Liver (tissue), 8 donors: ENCODE measurements at regions not wholly inside any gene's neighbourhood (a gene's known extent, or its start where the extent isn't known, plus 50 kb on each side); places are given as distances from the start of the nearest gene placed in this dataset.

Experiments used
- DNase-seq: peaks from one replicate; pipeline ENCODE4 v3.0.0-alpha.2; 2017; ENCODE audit warnings: low spot score
- H3K27ac ChIP-seq, 2 donors: one replicate each; pipeline ENCODE4 v1.7.0; 2013; ENCODE audit warnings: inconsistent platforms in 2 of 2, low read length in 2 of 2, control low read depth in 1 of 2, low read depth in 1 of 2, mild to moderate bottlenecking in 1 of 2
- H3K27me3 ChIP-seq, 4 donors: one replicate each; pipeline versions ENCODE4 v1.6.1 to v1.7.0; 2013; ENCODE audit warnings: low read length in 3 of 4, inconsistent platforms in 1 of 4, mild to moderate bottlenecking in 1 of 4, moderate library complexity in 1 of 4; ENCODE audit not compliant: control insufficient read depth in 4 of 4, insufficient read depth in 4 of 4
- H3K36me3 ChIP-seq, 4 donors: one replicate each; pipeline versions ENCODE4 v1.6.1 to v1.7.0; 2013; ENCODE audit warnings: low read length in 3 of 4, mild to moderate bottlenecking in 3 of 4, low read depth in 1 of 4, moderate library complexity in 1 of 4; ENCODE audit not compliant: control insufficient read depth in 4 of 4, insufficient read depth in 3 of 4
- H3K4me1 ChIP-seq, 4 donors: one replicate each; pipeline versions ENCODE4 v1.6.1 to v1.7.0; 2013; ENCODE audit warnings: low read length in 3 of 4, mild to moderate bottlenecking in 3 of 4, moderate library complexity in 1 of 4; ENCODE audit not compliant: control insufficient read depth in 4 of 4, insufficient read depth in 4 of 4
- H3K4me3 ChIP-seq, 3 donors: one replicate each; pipeline versions ENCODE4 v1.6.1 to v1.7.0; 2013; ENCODE audit warnings: low read length in 3 of 3, control low read depth in 1 of 3, low read depth in 1 of 3, mild to moderate bottlenecking in 1 of 3
- H3K9ac ChIP-seq, 2 donors: one replicate each; pipeline ENCODE4 v1.7.0; 2013; ENCODE audit warnings: low read length in 2 of 2, mild to moderate bottlenecking in 2 of 2, moderate library complexity in 2 of 2, control low read depth in 1 of 2, low read depth in 1 of 2
- H3K9me3 ChIP-seq, 4 donors: one replicate each; pipeline versions ENCODE4 v1.6.1 to v1.7.0; 2013; ENCODE audit warnings: low read length in 3 of 4; ENCODE audit not compliant: control insufficient read depth in 4 of 4
- ATF3 ChIP-seq: IDR thresholded peaks from 2 replicates; pipeline ENCODE4 v1.6.1; 2016; ENCODE audit warnings: antibody characterized with exemption
- CTCF ChIP-seq: fragments of 150-350 bp; IDR thresholded peaks from 2 replicates; pipeline ENCODE4 v1.5.1; 2017; ENCODE audit warnings: improper control_type of control experiment, low read depth, low read length; ENCODE audit not compliant: missing input control
- EGR1 ChIP-seq, 2 donors: IDR thresholded peaks; 2 replicates each; pipeline ENCODE4 v1.6.1; 2016 to 2018; ENCODE audit warnings: antibody characterized with exemption in 2 of 2, low read depth in 2 of 2
- FOXA1 ChIP-seq: IDR thresholded peaks from 2 replicates; pipeline ENCODE4 v1.6.1; 2016; ENCODE audit warnings: antibody characterized with exemption
- FOXA2 ChIP-seq: IDR thresholded peaks from 2 replicates; pipeline ENCODE4 v1.6.1; 2016; ENCODE audit warnings: antibody characterized with exemption
- GABPA ChIP-seq, 2 donors: IDR thresholded peaks in 1 of 2; conservative IDR thresholded peaks in 1 of 2; 2 replicates each; pipeline ENCODE4 v1.6.1; 2016; ENCODE audit warnings: antibody characterized with exemption in 2 of 2, mild to moderate bottlenecking in 1 of 2, moderate library complexity in 1 of 2
- HNF4G ChIP-seq: IDR thresholded peaks from 2 replicates; pipeline ENCODE4 v1.6.1; 2016; ENCODE audit warnings: antibody characterized with exemption
- JUND ChIP-seq, 2 donors: IDR thresholded peaks; 2 replicates each; pipeline ENCODE4 v1.6.1; 2016; ENCODE audit warnings: antibody characterized with exemption in 2 of 2
- MAX ChIP-seq: IDR thresholded peaks from 2 replicates; pipeline ENCODE4 v1.6.1; 2016; ENCODE audit warnings: antibody characterized with exemption
- NR2F2 ChIP-seq: IDR thresholded peaks from 2 replicates; pipeline ENCODE4 v1.6.1; 2016; ENCODE audit warnings: antibody characterized with exemption
- RAD21 ChIP-seq, 2 donors: IDR thresholded peaks; 2 replicates each; pipeline ENCODE4 v1.6.1; 2016; ENCODE audit warnings: antibody characterized with exemption in 2 of 2, mild to moderate bottlenecking in 2 of 2
- REST ChIP-seq: IDR thresholded peaks from 2 replicates; pipeline ENCODE4 v1.6.1; 2016; ENCODE audit warnings: antibody characterized with exemption, mild to moderate bottlenecking
- RXRA ChIP-seq, 2 donors: IDR thresholded peaks; 2 replicates each; pipeline ENCODE4 v1.6.1; 2017 to 2018; ENCODE audit warnings: antibody characterized with exemption in 2 of 2, mild to moderate bottlenecking in 1 of 2
- SP1 ChIP-seq: IDR thresholded peaks from 2 replicates; pipeline ENCODE4 v1.6.1; 2018; ENCODE audit warnings: antibody characterized with exemption, mild to moderate bottlenecking
- TAF1 ChIP-seq: conservative IDR thresholded peaks from 2 replicates; pipeline ENCODE4 v1.6.1; 2016; ENCODE audit warnings: antibody characterized with exemption, mild to moderate bottlenecking
- YY1 ChIP-seq: IDR thresholded peaks from 2 replicates; pipeline ENCODE4 v1.6.1; 2016; ENCODE audit warnings: antibody characterized with exemption, mild to moderate bottlenecking
- ZBTB33 ChIP-seq: IDR thresholded peaks from 2 replicates; pipeline ENCODE4 v1.6.1; 2016; ENCODE audit warnings: antibody characterized with exemption
- WGBS: extraction: QIAGEN DNeasy Blood & Tissue Kit; methylation state at CpG from one replicate; pipeline ENCODE4 v1.1.7; 2013; 5-methylcytosine and 5-hydroxymethylcytosine counted together
- donor health status: healthy.
- donor health status: healthy.
- donor health status: healthy.
- donor health status: healthy.
- donor health status: healthy.

- no peak overlapping the region for H3K9ac ChIP-seq
- no peaks in the 10 kb centered on the region for H3K36me3 ChIP-seq
- no peak for DNase-seq
- TF ChIP-seq TAF1 = no peak
- TF ChIP-seq REST = no peak
- TF ChIP-seq CTCF = no peak
- TF ChIP-seq ATF3 = no peak
- TF ChIP-seq NR2F2 = no peak
- TF ChIP-seq FOXA2 = no peak
- no peak for TF ChIP-seq RAD21 (IDR thresholded peaks at IDR 0.05)
- TF ChIP-seq SP1 = no peak
- TF ChIP-seq ZBTB33 = no peak
- TF ChIP-seq MAX = no peak
- no peak for TF ChIP-seq RXRA (IDR thresholded peaks at IDR 0.05)
- no peak for TF ChIP-seq GABPA (IDR thresholded peaks at IDR 0.05 in 1 of 2, conservative IDR thresholded peaks at IDR 0.05 in 1 of 2)
- no peak for TF ChIP-seq JUND (IDR thresholded peaks at IDR 0.05)
- no peak for TF ChIP-seq HNF4G
- no peak overlapping the region for H3K27ac ChIP-seq
- H3K9me3 ChIP-seq = peaks cover 4 to 13% (median 5%) of the 10 kb centered on the region in 4 donors
- WGBS = 71% methylated on average over 3 of the region's 3 CpGs
- peaks cover 0 to 7% (median 2%) of the 10 kb centered on the region in 4 donors for H3K27me3 ChIP-seq
- H3K4me1 ChIP-seq = no peaks in the 10 kb centered on the region
- no peak overlapping the region for H3K4me3 ChIP-seq
These were observed 355.6 kb upstream of the CAMK1G start for GRCh38 chr1:209227941-209228340.

GRCh38 chr1:209229494-209230061 is 353.9 kb upstream of the CAMK1G start:
- H3K4me3 ChIP-seq = no peak overlapping the region
- 76% methylated on average over 3 of the region's 3 CpGs for WGBS

More at GRCh38 chr1:209229494-209230061, 353.9 kb upstream of the CAMK1G start:
- H3K27me3 ChIP-seq = peaks cover 0 to 7% (median 2%) of the 10 kb centered on the region in 4 donors
- no peak for DNase-seq
- H3K36me3 ChIP-seq = no peaks in the 10 kb centered on the region
- TF ChIP-seq JUND (IDR thresholded peaks at IDR 0.05) (no peak), RAD21 (IDR thresholded peaks at IDR 0.05) (no peak), REST (no peak), FOXA1 (no peak), YY1 (no peak), MAX (no peak), NR2F2 (no peak), EGR1 (IDR thresholded peaks at IDR 0.05; ENCODE audit: low read depth in 2 of 2) (no peak), HNF4G (no peak)
- H3K9ac ChIP-seq = no peak overlapping the region
- no peaks in the 10 kb centered on the region for H3K4me1 ChIP-seq
- H3K27ac ChIP-seq = no peak overlapping the region
- peaks cover 4 to 13% (median 5%) of the 10 kb centered on the region in 4 donors for H3K9me3 ChIP-seq
